Gastroesophageal sphincter (tissue), 4 donors: ENCODE measurements at regions not wholly inside any gene's neighbourhood (a gene's known extent, or its start where the extent isn't known, plus 50 kb on each side); places are given as distances from the start of the nearest gene placed in this dataset.

ENCODE experiments used
- ATAC-seq: fragments of 150-250 bp; one replicate; pipeline ENCODE4 v1.9.1; 2016; ENCODE audit warnings: mild to moderate bottlenecking, moderate library complexity
- H3K27ac ChIP-seq, 4 donors: fragments of 200-600 bp; sonication (generic) in 3 of 4; 1 replicate in 3 of 4; 2 replicates in 1 of 4; pipeline ENCODE4 v1.5.1; 2016 to 2019
- H3K27me3 ChIP-seq: fragments of 200-600 bp; sonication (generic); one replicate; pipeline ENCODE4 v1.5.1; 2019
- H3K36me3 ChIP-seq, 2 donors: fragments of 200-600 bp; sonication (generic); one replicate each; pipeline ENCODE4 v1.5.1; 2019; ENCODE audit warnings: control low read depth in 1 of 2
- H3K4me1 ChIP-seq, 3 donors: fragments of 200-600 bp; sonication (generic); 1 replicate in 2 of 3; 2 replicates in 1 of 3; pipeline ENCODE4 v1.5.1; 2016 to 2019; ENCODE audit warnings: control low read depth in 2 of 3
- H3K4me3 ChIP-seq, 2 donors: fragments of 200-600 bp; sonication (generic); one replicate each; pipeline ENCODE4 v1.5.1; 2019; ENCODE audit warnings: mild to moderate bottlenecking in 1 of 2, moderate library complexity in 1 of 2
- H3K9me3 ChIP-seq, 3 donors: fragments of 200-600 bp; sonication (generic); one replicate each; pipeline ENCODE4 v1.5.1; 2017 to 2019; ENCODE audit warnings: control low read depth in 2 of 3
- EP300 ChIP-seq: sonication (generic); formaldehyde crosslinking; IDR thresholded peaks from one replicate; pipeline ENCODE4 v1.6.1; 2017; ENCODE audit warnings: antibody characterized with exemption, mild to moderate bottlenecking
- POLR2A ChIP-seq, 2 donors: fragments of 450-650 bp; IDR thresholded peaks; one replicate each; pipeline ENCODE4 v1.6.1; 2017; ENCODE audit warnings: antibody characterized with exemption in 2 of 2, mild to moderate bottlenecking in 2 of 2, moderate library complexity in 1 of 2
- POLR2AphosphoS5 ChIP-seq: sonication (generic); formaldehyde crosslinking; IDR thresholded peaks from one replicate; pipeline ENCODE4 v1.6.1; 2017; ENCODE audit warnings: antibody characterized with exemption
- WGBS, 2 donors: methylation state at CpG; one replicate each; pipeline ENCODE4 v1.1.5; 2018; ENCODE audit warnings: low coverage in 1 of 2; 5-methylcytosine and 5-hydroxymethylcytosine counted together
- TF ChIP-seq, protein P1 (sequence below), 4 experiments: fragments of 200-600 bp in 2 of 4; fragments of 450-650 bp in 2 of 4; sonication (generic) in 1 of 4; IDR thresholded peaks; one replicate each; pipeline ENCODE4 v1.5.1; 2017 to 2019; ENCODE audit warnings: antibody characterized with exemption in 4 of 4, mild to moderate bottlenecking in 2 of 4, moderate library complexity in 2 of 4

DNA sequence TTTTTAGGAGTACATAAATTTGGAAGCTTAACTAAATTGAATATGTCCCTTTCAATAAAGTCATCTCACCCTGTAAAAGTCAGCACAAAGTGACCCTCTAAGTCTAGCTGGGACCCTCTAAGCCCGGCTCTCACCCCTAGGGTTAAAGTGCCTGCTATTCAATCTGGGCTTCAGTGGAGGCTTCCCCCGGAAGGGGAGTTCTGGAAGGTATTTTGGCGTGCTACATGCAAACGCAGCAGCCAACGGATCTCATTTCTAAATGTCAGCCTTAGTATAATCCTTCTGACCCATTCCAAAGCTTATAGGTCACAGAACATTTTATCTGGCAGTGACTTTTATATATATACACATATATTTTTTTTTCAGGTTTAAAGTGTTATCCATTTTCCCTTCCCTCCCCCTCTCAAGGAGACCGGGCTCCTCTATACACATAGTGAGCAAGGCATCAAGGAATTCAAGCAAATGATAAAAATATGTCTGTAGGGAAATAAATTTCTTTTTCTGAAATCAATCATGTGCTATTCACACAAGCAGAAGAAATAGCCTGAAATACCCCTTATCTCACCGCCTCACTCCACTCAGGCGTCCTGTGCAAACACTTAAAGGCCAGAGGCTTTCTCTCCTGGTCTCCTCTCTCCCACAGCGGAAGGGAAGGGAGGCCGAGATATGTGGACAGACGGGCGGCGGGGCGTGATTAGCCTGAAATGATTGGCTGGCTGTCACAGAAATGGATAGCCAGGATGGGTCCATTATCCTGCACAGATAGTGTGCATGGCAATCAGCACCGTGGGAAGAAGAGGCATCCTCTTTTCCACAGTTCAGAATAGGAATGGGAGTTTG is 301.7 kb downstream of the GALC start:
- TF ChIP-seq, protein P1, sequence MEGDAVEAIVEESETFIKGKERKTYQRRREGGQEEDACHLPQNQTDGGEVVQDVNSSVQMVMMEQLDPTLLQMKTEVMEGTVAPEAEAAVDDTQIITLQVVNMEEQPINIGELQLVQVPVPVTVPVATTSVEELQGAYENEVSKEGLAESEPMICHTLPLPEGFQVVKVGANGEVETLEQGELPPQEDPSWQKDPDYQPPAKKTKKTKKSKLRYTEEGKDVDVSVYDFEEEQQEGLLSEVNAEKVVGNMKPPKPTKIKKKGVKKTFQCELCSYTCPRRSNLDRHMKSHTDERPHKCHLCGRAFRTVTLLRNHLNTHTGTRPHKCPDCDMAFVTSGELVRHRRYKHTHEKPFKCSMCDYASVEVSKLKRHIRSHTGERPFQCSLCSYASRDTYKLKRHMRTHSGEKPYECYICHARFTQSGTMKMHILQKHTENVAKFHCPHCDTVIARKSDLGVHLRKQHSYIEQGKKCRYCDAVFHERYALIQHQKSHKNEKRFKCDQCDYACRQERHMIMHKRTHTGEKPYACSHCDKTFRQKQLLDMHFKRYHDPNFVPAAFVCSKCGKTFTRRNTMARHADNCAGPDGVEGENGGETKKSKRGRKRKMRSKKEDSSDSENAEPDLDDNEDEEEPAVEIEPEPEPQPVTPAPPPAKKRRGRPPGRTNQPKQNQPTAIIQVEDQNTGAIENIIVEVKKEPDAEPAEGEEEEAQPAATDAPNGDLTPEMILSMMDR (IDR thresholded peaks at IDR 0.05), result no peak
- TF ChIP-seq EP300, result no peak
- no peak for TF ChIP-seq POLR2A (IDR thresholded peaks at IDR 0.05)
- no peak for TF ChIP-seq POLR2AphosphoS5
- H3K27ac ChIP-seq, result no peak overlapping the region
- H3K27me3 ChIP-seq, result no peaks in the 10 kb centered on the region
- H3K9me3 ChIP-seq, result no peaks in the 10 kb centered on the region
- no peak for ATAC-seq
- H3K4me3 ChIP-seq, result no peak overlapping the region
- 37 to 67% methylated on average over 8 to 13 of the region's 15 CpGs for WGBS, 2 donors
- no peaks in the 10 kb centered on the region for H3K36me3 ChIP-seq
- H3K4me1 ChIP-seq, result peaks cover 0 to 5% (median 0%) of the 10 kb centered on the region in 3 donors

DNA sequence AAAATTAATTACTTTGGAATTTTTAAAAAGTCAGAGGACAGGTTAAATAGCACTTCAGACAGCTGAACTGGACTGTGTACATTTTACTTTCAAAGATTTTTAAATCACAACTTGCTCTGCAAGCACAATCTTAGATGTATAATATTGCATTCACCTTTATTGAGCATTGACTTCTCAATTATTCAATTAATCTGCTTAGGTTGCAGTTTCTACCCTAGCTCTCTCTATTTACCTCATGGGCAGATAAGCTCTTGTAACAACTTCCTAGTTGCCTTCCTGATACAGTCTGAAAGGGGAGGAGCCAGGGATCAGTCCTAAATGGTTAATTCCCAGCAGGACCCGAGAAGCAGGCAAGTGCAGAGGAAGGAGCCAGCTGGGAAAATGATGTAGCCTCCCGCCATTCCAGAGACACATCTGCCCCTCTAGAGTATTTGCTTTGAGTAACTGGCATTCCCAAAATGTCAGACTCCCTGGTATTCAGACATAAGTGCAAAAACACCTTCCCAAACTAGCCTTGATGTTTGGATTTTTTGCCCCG is 302.8 kb downstream of the GALC start:
- Histone ChIP-seq H3K36me3 (no peaks in the 10 kb centered on the region), H3K4me3 (no peak overlapping the region), H3K27ac (no peak overlapping the region), H3K27me3 (no peaks in the 10 kb centered on the region), H3K4me1 (peaks cover 0 to 5% (median 0%) of the 10 kb centered on the region in 3 donors), H3K9me3 (no peaks in the 10 kb centered on the region)
- WGBS, 2 donors, result 8 to 48% methylated on average over 2 to 3 of the region's 3 CpGs
- no peak for TF ChIP-seq POLR2A (IDR thresholded peaks at IDR 0.05)
- TF ChIP-seq POLR2AphosphoS5, result no peak
- TF ChIP-seq, protein P1 (IDR thresholded peaks at IDR 0.05), result no peak
- TF ChIP-seq EP300, result no peak
- ATAC-seq, result no peak

DNA sequence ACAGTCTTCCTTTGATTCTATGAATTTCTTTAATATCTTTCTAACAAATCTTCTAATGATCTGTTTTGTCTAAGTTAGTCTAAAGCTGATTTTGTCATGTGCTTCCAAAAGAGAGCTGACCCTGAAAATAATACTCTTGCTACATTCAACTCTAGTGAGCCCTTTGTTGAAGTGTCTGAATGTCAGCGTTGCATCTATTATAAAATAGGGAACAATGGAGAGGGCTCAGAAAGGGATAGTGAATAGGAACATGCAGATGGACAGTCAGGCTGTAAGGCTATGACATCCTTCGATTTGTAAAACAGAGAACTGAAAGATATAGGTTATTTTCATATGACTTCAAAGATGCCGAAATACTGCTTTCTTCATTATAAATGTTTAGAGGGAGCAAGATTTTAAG is 304.5 kb downstream of the GALC start:
- no peak overlapping the region for H3K27ac ChIP-seq
- no peak for TF ChIP-seq POLR2A (IDR thresholded peaks at IDR 0.05)
- TF ChIP-seq EP300, result no peak
- TF ChIP-seq, protein P1 (IDR thresholded peaks at IDR 0.05), result no peak
- no peak for TF ChIP-seq POLR2AphosphoS5
- H3K4me1 ChIP-seq, result peaks cover 0 to 5% (median 0%) of the 10 kb centered on the region in 3 donors
- no peak overlapping the region for H3K4me3 ChIP-seq
- H3K27me3 ChIP-seq, result no peaks in the 10 kb centered on the region
- H3K9me3 ChIP-seq, result peaks cover 0 to 6% (median 0%) of the 10 kb centered on the region in 3 donors
- WGBS, 2 donors, result 77 to 89% methylated on average over 3 of the region's 3 CpGs
- ATAC-seq, result no peak
- no peaks in the 10 kb centered on the region for H3K36me3 ChIP-seq

DNA sequence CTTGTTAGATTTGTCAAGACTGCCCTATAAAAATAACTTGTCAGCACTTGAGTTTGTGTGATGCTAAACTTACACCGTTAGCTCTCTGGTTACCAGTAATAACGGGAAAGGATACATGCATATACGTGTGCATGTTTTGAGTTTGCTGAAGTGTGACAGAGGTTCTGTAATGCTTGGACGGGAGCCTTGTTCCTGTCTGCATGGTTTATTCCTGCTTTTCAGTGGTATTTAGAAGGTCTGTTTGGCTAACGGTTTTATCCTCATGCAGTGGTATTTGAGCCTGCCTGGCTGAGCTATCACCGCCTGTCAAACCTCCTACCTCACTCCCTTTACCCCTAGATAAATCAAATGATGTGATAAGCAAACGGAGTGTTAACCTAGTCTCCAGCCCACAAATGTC is 305.6 kb downstream of the GALC start:
- WGBS, 2 donors, result 14 to 31% methylated on average over 6 to 7 of the region's 7 CpGs
- Histone ChIP-seq H3K36me3 (no peaks in the 10 kb centered on the region), H3K4me1 (peaks cover 0 to 5% (median 0%) of the 10 kb centered on the region in 3 donors), H3K27ac (no peak overlapping the region), H3K4me3 (no peak overlapping the region), H3K9me3 (peaks cover 0 to 16% (median 0%) of the 10 kb centered on the region in 3 donors), H3K27me3 (no peaks in the 10 kb centered on the region)
- peak; percentile 21 for TF ChIP-seq POLR2AphosphoS5
- no peak for TF ChIP-seq POLR2A (IDR thresholded peaks at IDR 0.05)
- no peak for ATAC-seq

DNA sequence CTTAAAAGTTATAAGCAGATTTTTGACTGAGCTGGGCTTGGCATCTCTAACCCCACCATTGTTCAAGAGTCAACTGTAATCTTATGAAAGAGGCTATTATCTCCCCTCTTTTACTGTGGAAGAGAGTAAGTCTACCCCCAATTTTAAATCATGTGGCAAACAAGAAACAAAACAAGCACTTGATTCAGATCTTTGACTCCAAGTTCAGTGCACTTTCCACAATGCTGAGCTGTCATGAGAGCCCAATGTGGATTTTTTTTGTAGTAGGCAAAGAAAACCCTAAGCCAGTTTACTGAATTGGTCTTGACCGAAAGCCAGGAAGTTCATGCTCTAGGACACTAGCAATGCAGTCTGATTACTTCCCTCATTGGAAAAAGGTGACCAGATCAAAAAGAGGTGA is 306.2 kb downstream of the GALC start:
- TF ChIP-seq EP300 (no peak), POLR2AphosphoS5 (no peak), POLR2A (IDR thresholded peaks at IDR 0.05) (no peak)
- TF ChIP-seq, protein P1 (IDR thresholded peaks at IDR 0.05), result no peak
- ATAC-seq, result no peak
- Histone ChIP-seq H3K27ac (no peak overlapping the region), H3K4me1 (peaks cover 0 to 5% (median 0%) of the 10 kb centered on the region in 3 donors), H3K36me3 (no peaks in the 10 kb centered on the region), H3K9me3 (peaks cover 0 to 16% (median 0%) of the 10 kb centered on the region in 3 donors), H3K27me3 (no peaks in the 10 kb centered on the region), H3K4me3 (no peak overlapping the region)
- WGBS, 2 donors, result 67 to 82% methylated on average over 1 of the region's 1 CpG
